GM18873 (cell line): ENCODE measurements at regions not wholly inside any gene's neighbourhood (a gene's known extent, or its start where the extent isn't known, plus 50 kb on each side); places are given as distances from the start of the nearest gene placed in this dataset.
"Not testable (repeated sequence)": the region's sequence is repeated elsewhere in the genome, so short reads cannot be mapped to it uniquely, and the experiment has no call there.

Experiments used
- ATAC-seq: cut with Tn5 transposase; IDR thresholded peaks from one replicate; pipeline ENCODE4 v1.9.1; 2021; ENCODE audit warnings: mild to moderate bottlenecking, moderate library complexity, moderate number of reproducible peaks; ENCODE audit not compliant: unreplicated experiment, low FRiP score

- no peak for ATAC-seq
Measured at GRCh38 chr10:114872519-114873087, 51.0 kb downstream of the FHIP2A start.

- ATAC-seq = no peak
Measured at GRCh38 chr10:114874827-114875411, 53.3 kb downstream of the FHIP2A start.

GRCh38 chr10:114875590-114876081 is 54.1 kb downstream of the FHIP2A start:
- ATAC-seq = not testable (repeated sequence)

GRCh38 chr10:114876169-114876568 is 54.6 kb downstream of the FHIP2A start:
- ATAC-seq = no peak

- ATAC-seq = peak; percentile 56
Measured at GRCh38 chr10:114876602-114877300, 55.2 kb downstream of the FHIP2A start.

- no peak for ATAC-seq
Measured at GRCh38 chr10:114877301-114877644, 55.7 kb downstream of the FHIP2A start.

GRCh38 chr10:114879093-114879492 is 57.5 kb downstream of the FHIP2A start:
- ATAC-seq = no peak

GRCh38 chr10:114879541-114880158 is 58.1 kb downstream of the FHIP2A start:
- ATAC-seq = peak; percentile 67

GRCh38 chr10:114881417-114881816 is 56.6 kb upstream of the TRUB1 start:
- no peak for ATAC-seq

- ATAC-seq = no peak
Measured at GRCh38 chr10:114881901-114882300, 56.1 kb upstream of the TRUB1 start.

GRCh38 chr10:114885443-114885842 is 52.6 kb upstream of the TRUB1 start:
- ATAC-seq = no peak
